ENCODE measurements at regions not wholly inside any gene's neighbourhood (a gene's known extent, or its start where the extent isn't known, plus 50 kb on each side); places are given as distances from the start of the nearest gene placed in this dataset.
A peak's percentile ranks its signal among the peaks of the same experiment; 100 is the strongest.

DNA sequence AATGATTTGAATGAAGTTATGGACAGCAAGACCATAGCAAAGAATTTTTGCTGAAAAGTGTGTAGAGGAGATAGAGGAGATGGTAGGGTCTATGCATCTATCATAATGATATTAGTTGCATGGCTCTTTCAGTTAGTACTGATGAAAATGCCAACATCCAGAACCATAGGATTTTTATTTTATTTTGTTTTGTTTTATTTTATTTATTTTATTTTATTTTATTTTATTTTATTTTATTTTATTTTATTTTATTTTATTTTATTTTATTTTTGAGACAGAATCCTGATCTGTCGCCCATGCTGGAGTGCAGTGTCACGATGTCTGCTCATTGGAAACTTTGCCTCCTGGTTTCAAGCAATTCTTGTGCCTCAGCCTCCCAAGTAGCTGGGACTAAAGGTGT lies 1021.1 kb upstream of the ZEB2 start:
- intact Hi-C loops (cut with DNase I) = no loop called here
- Histone ChIP-seq H3K27ac (no peak overlapping the region), H3K4me1 (replicated peaks in 1 of 2) (no peaks in the 10 kb centered on the region), H3K9me3 (replicated peaks in 1 of 3) (no peaks in the 10 kb centered on the region), H3K4me3 (no peak overlapping the region), H3K36me3 (replicated peaks in 1 of 2) (no peaks in the 10 kb centered on the region), H3K27me3 (no peaks in the 10 kb centered on the region)
- WGBS, 4 donors = 92 to 99% (median 97%) methylated on average over 2 of the region's 2 CpGs
- no peak for TF ChIP-seq CTCF (IDR thresholded peaks at IDR 0.05)
- no peak for TF ChIP-seq POLR2A (IDR thresholded peaks at IDR 0.05)
- no peak for DNase-seq

DNA sequence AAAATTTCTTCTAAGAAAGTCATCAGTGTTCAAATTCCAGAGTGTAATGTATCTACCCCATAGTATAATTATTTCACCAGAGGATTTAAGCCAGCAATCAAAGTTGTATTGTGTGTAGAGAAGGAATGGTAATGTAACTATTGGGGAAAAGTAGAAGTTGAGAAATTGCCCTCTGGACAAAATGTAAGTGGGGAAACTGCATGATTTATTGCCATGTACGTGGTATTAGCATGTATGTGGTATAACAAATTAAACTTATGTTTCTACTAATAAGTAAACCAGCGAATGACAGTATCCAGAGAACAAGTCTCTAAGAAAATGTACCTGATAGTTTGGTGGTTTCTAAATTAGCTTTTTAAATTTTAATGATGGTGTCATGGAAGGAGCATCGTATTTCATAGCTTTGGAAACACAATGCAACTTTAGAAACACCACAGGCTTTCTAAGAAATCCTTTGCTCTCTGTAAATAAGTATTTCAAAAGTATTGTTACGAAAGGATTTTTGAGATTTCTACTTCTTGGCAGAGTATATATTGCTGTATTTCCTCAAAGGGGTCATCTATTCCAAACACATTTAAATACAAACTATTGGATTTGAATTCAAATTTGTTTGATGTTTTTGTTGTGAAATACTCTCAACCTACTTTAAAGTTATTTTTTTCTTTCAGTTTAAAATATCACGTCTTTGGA lies 1018.9 kb upstream of the ZEB2 start:
- Histone ChIP-seq H3K27ac (no peak overlapping the region), H3K4me3 (no peak overlapping the region), H3K27me3 (no peaks in the 10 kb centered on the region), H3K4me1 (replicated peaks in 1 of 2) (no peaks in the 10 kb centered on the region), H3K9me3 (replicated peaks in 1 of 3) (no peaks in the 10 kb centered on the region), H3K36me3 (replicated peaks in 1 of 2) (no peaks in the 10 kb centered on the region)
- intact Hi-C loops (cut with DNase I) = no loop called here
- 47 to 63% (median 58%) methylated on average over 5 of the region's 5 CpGs for WGBS, 4 donors
- TF ChIP-seq CTCF (IDR thresholded peaks at IDR 0.05) = no peak
- TF ChIP-seq POLR2A (IDR thresholded peaks at IDR 0.05) = no peak
- DNase-seq = no peak

DNA sequence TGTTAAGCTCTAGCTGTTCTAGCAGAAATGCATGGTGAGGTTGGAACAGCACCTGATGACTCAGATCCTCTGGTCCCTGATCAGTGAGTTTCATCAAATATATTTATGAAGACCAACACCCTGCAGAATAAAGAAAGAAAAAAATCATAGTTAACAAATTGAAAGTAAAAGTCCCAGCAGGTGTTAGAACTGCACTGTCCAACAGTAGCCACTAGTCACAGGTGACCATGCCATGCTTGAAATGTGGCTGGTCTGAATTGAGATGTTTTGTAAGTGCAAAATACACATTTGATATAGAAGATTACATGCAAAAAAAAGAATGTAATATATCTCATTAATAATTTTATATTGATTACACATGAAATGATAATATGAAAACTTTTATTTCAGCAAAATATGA lies 1010.7 kb upstream of the ZEB2 start:
- DNase-seq = no peak
- no peaks in the 10 kb centered on the region for H3K27me3 ChIP-seq
- no peaks in the 10 kb centered on the region for H3K4me1 ChIP-seq (replicated peaks in 1 of 2)
- H3K9me3 ChIP-seq (replicated peaks in 1 of 3) = no peaks in the 10 kb centered on the region
- TF ChIP-seq POLR2A (IDR thresholded peaks at IDR 0.05) (no peak), CTCF (IDR thresholded peaks at IDR 0.05) (no peak)
- no peaks in the 10 kb centered on the region for H3K36me3 ChIP-seq (replicated peaks in 1 of 2)
- intact Hi-C loops (cut with DNase I) = no loop called here
- no peak overlapping the region for H3K27ac ChIP-seq
- no peak overlapping the region for H3K4me3 ChIP-seq

DNA sequence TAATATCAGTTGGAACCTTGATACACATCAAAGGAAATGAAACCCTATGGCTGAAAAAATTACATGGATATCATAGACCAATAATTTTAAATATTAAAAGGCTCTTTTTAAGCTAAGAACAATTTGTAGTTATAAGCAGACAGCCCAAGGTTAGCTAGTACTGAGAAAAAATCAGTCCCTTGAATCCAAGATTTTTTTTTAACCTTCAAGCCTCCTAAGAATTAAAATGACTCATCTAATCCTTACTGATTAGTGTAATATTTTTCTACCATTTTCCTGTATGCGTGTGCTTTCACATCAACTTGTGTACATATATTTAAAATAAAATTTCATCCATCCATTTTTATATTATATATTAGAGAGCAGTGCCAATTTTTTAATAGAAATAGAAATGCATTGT lies 1004.9 kb upstream of the ZEB2 start:
- TF ChIP-seq POLR2A (IDR thresholded peaks at IDR 0.05) = no peak
- TF ChIP-seq CTCF (IDR thresholded peaks at IDR 0.05) = no peak
- WGBS, 4 donors = 43 to 59% (median 52%) methylated on average over 1 of the region's 1 CpG
- Histone ChIP-seq H3K4me3 (peak overlapping the region in 1 of 4 donors; percentile 2), H3K4me1 (replicated peaks in 1 of 2) (no peaks in the 10 kb centered on the region), H3K36me3 (replicated peaks in 1 of 2) (no peaks in the 10 kb centered on the region), H3K9me3 (replicated peaks in 1 of 3) (no peaks in the 10 kb centered on the region), H3K27me3 (no peaks in the 10 kb centered on the region), H3K27ac (no peak overlapping the region)
- intact Hi-C loops (cut with DNase I) = no loop called here
- DNase-seq = no peak
